ENCODE measurements at regions not wholly inside any gene's neighbourhood (a gene's known extent, or its start where the extent isn't known, plus 50 kb on each side); places are given as distances from the start of the nearest gene placed in this dataset.

DNA sequence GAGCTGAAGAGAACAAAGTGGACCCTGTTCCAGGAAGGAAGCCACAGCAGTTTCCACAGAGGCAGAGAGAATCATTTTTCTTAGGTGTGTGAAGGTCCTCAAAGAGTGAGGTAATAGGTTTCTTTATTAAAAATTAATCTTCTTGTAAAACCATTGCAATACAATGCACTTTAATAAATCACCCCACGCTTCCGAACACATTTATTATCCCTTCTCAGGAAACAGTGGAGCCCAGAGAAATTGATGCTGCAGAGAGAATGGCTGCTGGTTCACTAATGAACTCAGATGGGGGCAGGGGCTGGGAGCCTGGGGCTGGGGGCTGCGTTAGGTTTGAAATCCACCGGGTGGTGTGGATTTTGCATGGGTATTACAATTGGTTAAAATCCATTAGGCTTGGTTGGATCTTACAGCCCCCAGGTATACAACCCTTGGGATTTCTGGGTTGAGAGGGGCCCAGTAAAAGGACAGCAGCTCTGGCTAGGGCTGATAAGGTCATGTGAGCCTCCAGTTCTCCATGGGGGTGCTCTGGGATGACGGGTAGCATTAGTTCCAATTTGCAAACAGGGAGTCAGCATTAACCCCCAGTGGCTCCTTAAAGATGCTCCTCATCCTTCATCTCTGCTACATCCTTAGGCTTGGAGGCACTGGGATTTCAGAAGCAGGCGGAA lies 718.1 kb upstream of the EEF2KMT start:
- Histone ChIP-seq H3K9me3 (ENCODE audit: insufficient read depth, low read length) (no peaks in the 10 kb centered on the region), H3K79me2 (ENCODE audit: low read length) (no peaks in the 10 kb centered on the region), H3K27me3 (ENCODE audit: low read depth, low read length) (no peaks in the 10 kb centered on the region), H3K36me3 (replicated peaks; ENCODE audit: low read depth, low read length) (no peaks in the 10 kb centered on the region), H3K27ac (ENCODE audit: low read length) (no peak overlapping the region), H3K4me2 (ENCODE audit: low read length) (no peak overlapping the region), H4K20me1 (ENCODE audit: insufficient read depth, low read length) (no peaks in the 10 kb centered on the region), H3K9ac (ENCODE audit: low read length) (no peak overlapping the region), H3K4me3 (ENCODE audit: low read length) (no peak overlapping the region), H3K4me1 (ENCODE audit: low read length) (no peaks in the 10 kb centered on the region), H2AFZ (ENCODE audit: low read depth, low read length) (no peak overlapping the region)
- TF ChIP-seq EZH2phosphoT487 (IDR thresholded peaks at IDR 0.05; ENCODE audit: low read depth) = no peak
- TF ChIP-seq, protein P1, sequence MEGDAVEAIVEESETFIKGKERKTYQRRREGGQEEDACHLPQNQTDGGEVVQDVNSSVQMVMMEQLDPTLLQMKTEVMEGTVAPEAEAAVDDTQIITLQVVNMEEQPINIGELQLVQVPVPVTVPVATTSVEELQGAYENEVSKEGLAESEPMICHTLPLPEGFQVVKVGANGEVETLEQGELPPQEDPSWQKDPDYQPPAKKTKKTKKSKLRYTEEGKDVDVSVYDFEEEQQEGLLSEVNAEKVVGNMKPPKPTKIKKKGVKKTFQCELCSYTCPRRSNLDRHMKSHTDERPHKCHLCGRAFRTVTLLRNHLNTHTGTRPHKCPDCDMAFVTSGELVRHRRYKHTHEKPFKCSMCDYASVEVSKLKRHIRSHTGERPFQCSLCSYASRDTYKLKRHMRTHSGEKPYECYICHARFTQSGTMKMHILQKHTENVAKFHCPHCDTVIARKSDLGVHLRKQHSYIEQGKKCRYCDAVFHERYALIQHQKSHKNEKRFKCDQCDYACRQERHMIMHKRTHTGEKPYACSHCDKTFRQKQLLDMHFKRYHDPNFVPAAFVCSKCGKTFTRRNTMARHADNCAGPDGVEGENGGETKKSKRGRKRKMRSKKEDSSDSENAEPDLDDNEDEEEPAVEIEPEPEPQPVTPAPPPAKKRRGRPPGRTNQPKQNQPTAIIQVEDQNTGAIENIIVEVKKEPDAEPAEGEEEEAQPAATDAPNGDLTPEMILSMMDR (IDR thresholded peaks at IDR 0.05; ENCODE audit: low read depth, low read length) = no peak

DNA sequence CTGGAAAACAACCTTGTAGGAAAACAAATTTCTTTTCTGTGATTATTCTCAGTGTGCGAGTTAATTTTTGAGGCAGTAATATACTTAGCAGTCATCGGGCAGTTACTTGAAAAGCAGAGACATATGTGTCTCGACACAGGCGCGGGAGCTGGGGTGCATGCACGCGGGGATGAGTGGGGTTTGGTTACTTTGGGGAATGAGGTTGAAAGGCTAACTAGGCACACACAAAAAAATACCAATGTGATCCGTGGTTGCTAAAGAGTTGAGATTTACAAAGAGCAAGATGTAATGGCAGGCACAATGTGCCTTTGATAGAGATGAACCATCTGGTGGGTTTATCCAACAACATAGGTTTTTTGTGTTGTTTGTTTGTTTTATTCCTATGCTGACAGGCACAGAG lies 703.8 kb upstream of the EEF2KMT start:
- Histone ChIP-seq H2AFZ (ENCODE audit: low read depth, low read length) (no peak overlapping the region), H3K27me3 (ENCODE audit: low read depth, low read length) (no peaks in the 10 kb centered on the region), H4K20me1 (ENCODE audit: insufficient read depth, low read length) (no peaks in the 10 kb centered on the region), H3K27ac (ENCODE audit: low read length) (no peak overlapping the region), H3K4me2 (ENCODE audit: low read length) (no peak overlapping the region), H3K4me3 (ENCODE audit: low read length) (no peak overlapping the region), H3K79me2 (ENCODE audit: low read length) (no peaks in the 10 kb centered on the region), H3K9me3 (ENCODE audit: insufficient read depth, low read length) (no peaks in the 10 kb centered on the region), H3K4me1 (ENCODE audit: low read length) (no peaks in the 10 kb centered on the region), H3K36me3 (replicated peaks; ENCODE audit: low read depth, low read length) (no peaks in the 10 kb centered on the region), H3K9ac (ENCODE audit: low read length) (no peak overlapping the region)
- TF ChIP-seq EZH2phosphoT487 (IDR thresholded peaks at IDR 0.05; ENCODE audit: low read depth) = no peak
- TF ChIP-seq, protein P1 (IDR thresholded peaks at IDR 0.05; ENCODE audit: low read depth, low read length) = no peak

DNA sequence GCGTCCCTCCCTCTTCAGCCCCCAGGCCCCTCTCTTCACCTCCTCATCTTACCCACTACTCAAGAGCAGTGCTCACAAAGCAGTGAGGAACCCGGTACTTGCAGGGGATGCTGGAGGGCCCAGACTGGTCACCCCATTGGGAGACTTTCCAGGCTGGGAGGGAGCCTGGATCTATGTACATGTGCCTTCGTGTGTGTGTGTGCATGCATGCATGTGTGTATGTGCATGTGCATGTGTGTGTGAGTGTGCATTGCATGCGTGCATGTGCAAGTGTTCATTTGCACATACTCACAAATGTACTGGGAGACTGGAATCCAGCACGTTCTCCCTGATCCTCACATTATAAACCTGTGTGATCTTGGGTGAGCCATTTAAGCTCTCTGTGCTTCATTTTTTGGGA lies 696.0 kb upstream of the EEF2KMT start:
- Histone ChIP-seq H3K36me3 (replicated peaks; ENCODE audit: low read depth, low read length) (no peaks in the 10 kb centered on the region), H3K27me3 (ENCODE audit: low read depth, low read length) (no peaks in the 10 kb centered on the region), H3K4me2 (ENCODE audit: low read length) (no peak overlapping the region), H3K27ac (ENCODE audit: low read length) (no peak overlapping the region), H3K79me2 (ENCODE audit: low read length) (no peaks in the 10 kb centered on the region), H3K4me1 (ENCODE audit: low read length) (no peaks in the 10 kb centered on the region), H3K9ac (ENCODE audit: low read length) (no peak overlapping the region), H3K9me3 (ENCODE audit: insufficient read depth, low read length) (no peaks in the 10 kb centered on the region), H3K4me3 (ENCODE audit: low read length) (no peak overlapping the region), H4K20me1 (ENCODE audit: insufficient read depth, low read length) (no peaks in the 10 kb centered on the region), H2AFZ (ENCODE audit: low read depth, low read length) (no peak overlapping the region)
- TF ChIP-seq EZH2phosphoT487 (IDR thresholded peaks at IDR 0.05; ENCODE audit: low read depth) = no peak
- TF ChIP-seq, protein P1 (IDR thresholded peaks at IDR 0.05; ENCODE audit: low read depth, low read length) = no peak

DNA sequence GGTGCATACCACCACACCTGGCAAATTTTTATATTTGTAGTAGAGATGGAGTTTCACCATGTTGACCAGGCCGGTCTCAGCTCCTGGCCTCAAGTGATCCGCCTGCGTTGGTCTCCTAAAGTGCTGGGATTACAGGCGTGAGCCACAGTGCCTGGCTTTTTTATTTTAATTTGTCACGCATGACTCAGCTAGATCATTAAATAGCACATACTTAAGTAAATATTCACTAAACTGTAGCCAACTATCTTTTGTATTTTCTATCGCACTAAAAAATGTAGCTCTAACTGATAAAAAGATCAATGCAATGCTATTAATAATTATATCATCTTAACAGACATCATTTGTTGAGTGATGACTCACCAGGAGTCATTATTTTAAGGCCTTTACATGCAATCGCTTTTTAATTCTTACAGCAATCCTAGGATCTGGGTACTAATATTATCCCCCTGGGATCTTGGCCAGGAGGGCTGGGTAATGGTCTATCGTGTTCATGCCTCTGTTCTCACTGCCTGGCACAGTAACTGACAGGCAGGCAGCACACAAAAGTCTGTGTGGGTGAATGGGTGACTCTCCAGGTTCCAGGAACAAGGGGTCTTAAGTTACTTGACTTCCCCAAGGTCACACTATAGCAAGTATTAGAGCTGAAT lies 693.5 kb upstream of the EEF2KMT start:
- Histone ChIP-seq H3K9me3 (ENCODE audit: insufficient read depth, low read length) (no peaks in the 10 kb centered on the region), H3K79me2 (ENCODE audit: low read length) (no peaks in the 10 kb centered on the region), H3K36me3 (replicated peaks; ENCODE audit: low read depth, low read length) (no peaks in the 10 kb centered on the region), H3K9ac (ENCODE audit: low read length) (no peak overlapping the region), H3K27me3 (ENCODE audit: low read depth, low read length) (no peaks in the 10 kb centered on the region), H3K4me2 (ENCODE audit: low read length) (no peak overlapping the region), H3K4me3 (ENCODE audit: low read length) (no peak overlapping the region), H4K20me1 (ENCODE audit: insufficient read depth, low read length) (no peaks in the 10 kb centered on the region), H2AFZ (ENCODE audit: low read depth, low read length) (no peak overlapping the region), H3K27ac (ENCODE audit: low read length) (no peak overlapping the region), H3K4me1 (ENCODE audit: low read length) (no peaks in the 10 kb centered on the region)
- TF ChIP-seq EZH2phosphoT487 (IDR thresholded peaks at IDR 0.05; ENCODE audit: low read depth) = no peak
- TF ChIP-seq, protein P1 (IDR thresholded peaks at IDR 0.05; ENCODE audit: low read depth, low read length) = no peak
